ENCODE measurements at regions not wholly inside any gene's neighbourhood (a gene's known extent, or its start where the extent isn't known, plus 50 kb on each side); places are given as distances from the start of the nearest gene placed in this dataset.

DNA sequence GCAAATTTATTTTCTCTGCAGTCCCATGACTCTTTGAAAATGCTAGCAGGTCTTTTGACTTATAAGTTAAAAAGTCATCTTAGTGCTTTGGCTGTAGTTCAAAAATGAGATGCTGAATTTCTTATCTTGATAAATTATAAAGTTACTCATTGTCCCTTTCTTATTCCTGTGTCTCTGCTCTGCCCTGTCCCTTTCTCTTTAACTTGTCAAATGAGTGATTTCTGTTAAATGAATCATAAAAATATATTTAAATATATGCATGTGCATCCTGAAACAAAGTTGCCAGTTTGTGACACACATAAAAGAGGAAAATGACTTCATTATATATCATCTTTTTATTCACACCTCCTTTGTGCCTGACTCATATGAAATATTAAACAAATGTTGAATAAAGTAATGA is 1097.3 kb upstream of the EPHA6 start:
- TF ChIP-seq, protein P1, sequence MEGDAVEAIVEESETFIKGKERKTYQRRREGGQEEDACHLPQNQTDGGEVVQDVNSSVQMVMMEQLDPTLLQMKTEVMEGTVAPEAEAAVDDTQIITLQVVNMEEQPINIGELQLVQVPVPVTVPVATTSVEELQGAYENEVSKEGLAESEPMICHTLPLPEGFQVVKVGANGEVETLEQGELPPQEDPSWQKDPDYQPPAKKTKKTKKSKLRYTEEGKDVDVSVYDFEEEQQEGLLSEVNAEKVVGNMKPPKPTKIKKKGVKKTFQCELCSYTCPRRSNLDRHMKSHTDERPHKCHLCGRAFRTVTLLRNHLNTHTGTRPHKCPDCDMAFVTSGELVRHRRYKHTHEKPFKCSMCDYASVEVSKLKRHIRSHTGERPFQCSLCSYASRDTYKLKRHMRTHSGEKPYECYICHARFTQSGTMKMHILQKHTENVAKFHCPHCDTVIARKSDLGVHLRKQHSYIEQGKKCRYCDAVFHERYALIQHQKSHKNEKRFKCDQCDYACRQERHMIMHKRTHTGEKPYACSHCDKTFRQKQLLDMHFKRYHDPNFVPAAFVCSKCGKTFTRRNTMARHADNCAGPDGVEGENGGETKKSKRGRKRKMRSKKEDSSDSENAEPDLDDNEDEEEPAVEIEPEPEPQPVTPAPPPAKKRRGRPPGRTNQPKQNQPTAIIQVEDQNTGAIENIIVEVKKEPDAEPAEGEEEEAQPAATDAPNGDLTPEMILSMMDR (IDR thresholded peaks at IDR 0.05) = no peak
- TF ChIP-seq POLR2A (IDR thresholded peaks at IDR 0.05) = no peak
